Thyroid gland (tissue), 4 donors: ENCODE measurements at regions not wholly inside any gene's neighbourhood (a gene's known extent, or its start where the extent isn't known, plus 50 kb on each side); places are given as distances from the start of the nearest gene placed in this dataset.

Source experiments
- POLR2A ChIP-seq, 2 donors: fragments of 450-650 bp; IDR thresholded peaks; one replicate each; pipeline ENCODE4 v1.6.1; 2017; ENCODE audit warnings: antibody characterized with exemption in 2 of 2, mild to moderate bottlenecking in 2 of 2, moderate library complexity in 1 of 2
- TF ChIP-seq, protein P1 (sequence below), 6 experiments: fragments of 200-600 bp in 3 of 6; fragments of 450-650 bp in 3 of 6; sonication (generic) in 3 of 6; IDR thresholded peaks; one replicate each; pipeline ENCODE4 v1.5.1; 2016 to 2019; ENCODE audit warnings: antibody characterized with exemption in 6 of 6, mild to moderate bottlenecking in 2 of 6, inconsistent platforms in 1 of 6, moderate library complexity in 1 of 6

DNA sequence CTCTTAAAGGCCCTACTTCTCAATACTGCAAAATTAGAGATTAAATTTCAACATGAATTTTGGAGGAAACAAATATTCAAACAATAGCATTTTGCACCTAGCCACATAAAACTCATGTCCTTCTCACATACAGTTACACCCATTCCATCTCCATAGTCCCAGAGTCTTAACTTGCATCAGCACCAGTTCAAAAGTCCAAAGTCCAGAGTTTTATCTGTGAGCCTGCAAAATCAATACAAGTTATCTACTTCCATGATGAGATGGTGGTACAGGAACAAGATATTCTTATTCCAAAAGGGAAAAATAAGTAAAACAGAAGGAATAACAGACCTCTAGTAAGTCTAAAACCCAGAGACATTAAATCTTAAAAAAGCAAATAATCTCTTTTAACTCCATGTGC lies 686.0 kb upstream of the ADGRL4 start:
- no peak for TF ChIP-seq POLR2A (IDR thresholded peaks at IDR 0.05)
- TF ChIP-seq, protein P1, sequence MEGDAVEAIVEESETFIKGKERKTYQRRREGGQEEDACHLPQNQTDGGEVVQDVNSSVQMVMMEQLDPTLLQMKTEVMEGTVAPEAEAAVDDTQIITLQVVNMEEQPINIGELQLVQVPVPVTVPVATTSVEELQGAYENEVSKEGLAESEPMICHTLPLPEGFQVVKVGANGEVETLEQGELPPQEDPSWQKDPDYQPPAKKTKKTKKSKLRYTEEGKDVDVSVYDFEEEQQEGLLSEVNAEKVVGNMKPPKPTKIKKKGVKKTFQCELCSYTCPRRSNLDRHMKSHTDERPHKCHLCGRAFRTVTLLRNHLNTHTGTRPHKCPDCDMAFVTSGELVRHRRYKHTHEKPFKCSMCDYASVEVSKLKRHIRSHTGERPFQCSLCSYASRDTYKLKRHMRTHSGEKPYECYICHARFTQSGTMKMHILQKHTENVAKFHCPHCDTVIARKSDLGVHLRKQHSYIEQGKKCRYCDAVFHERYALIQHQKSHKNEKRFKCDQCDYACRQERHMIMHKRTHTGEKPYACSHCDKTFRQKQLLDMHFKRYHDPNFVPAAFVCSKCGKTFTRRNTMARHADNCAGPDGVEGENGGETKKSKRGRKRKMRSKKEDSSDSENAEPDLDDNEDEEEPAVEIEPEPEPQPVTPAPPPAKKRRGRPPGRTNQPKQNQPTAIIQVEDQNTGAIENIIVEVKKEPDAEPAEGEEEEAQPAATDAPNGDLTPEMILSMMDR (IDR thresholded peaks at IDR 0.05), result no peak
